RWPE2 (cell line): ENCODE measurements at regions not wholly inside any gene's neighbourhood (a gene's known extent, or its start where the extent isn't known, plus 50 kb on each side); places are given as distances from the start of the nearest gene placed in this dataset.
"Not testable (repeated sequence)": the region's sequence is repeated elsewhere in the genome, so short reads cannot be mapped to it uniquely, and the experiment has no call there.

ENCODE experiments used
- ATAC-seq: fragments of 200-7000 bp; cut with Tn5 transposase; 3 replicates; pipeline ENCODE4 v1.9.1; 2021; ENCODE audit warnings: low read depth
- DNase-seq: peaks from one replicate; pipeline ENCODE4 v3.0.0-alpha.2; 2020; ENCODE audit warnings: low spot score
- H3K27ac ChIP-seq: fragments of 450-650 bp; 2 replicates; pipeline ENCODE4 v1.5.1; 2017; ENCODE audit warnings: mild to moderate bottlenecking; ENCODE audit not compliant: poor library complexity, severe bottlenecking
- H3K27me3 ChIP-seq: fragments of 250-450 bp; sonication (Bioruptor Pico); 2 replicates; pipeline ENCODE4 v1.5.1; 2021; ENCODE audit warnings: mild to moderate bottlenecking, moderate library complexity; ENCODE audit not compliant: insufficient read depth, poor library complexity, severe bottlenecking
- H3K36me3 ChIP-seq: fragments of 250-450 bp; sonication (Bioruptor Pico); 2 replicates; pipeline ENCODE4 v1.5.1; 2020; ENCODE audit warnings: low read depth, mild to moderate bottlenecking, moderate library complexity
- H3K4me1 ChIP-seq: fragments of 250-450 bp; sonication (Bioruptor Pico); 2 replicates; pipeline ENCODE4 v1.5.1; 2021; ENCODE audit warnings: mild to moderate bottlenecking, moderate library complexity; ENCODE audit not compliant: insufficient read depth, poor library complexity, severe bottlenecking
- H3K4me3 ChIP-seq: fragments of 250-450 bp; sonication (Bioruptor Pico); 2 replicates; pipeline ENCODE4 v1.5.1; 2021; ENCODE audit warnings: mild to moderate bottlenecking, moderate library complexity; ENCODE audit not compliant: severe bottlenecking
- H3K9me3 ChIP-seq: fragments of 250-450 bp; sonication (Bioruptor Pico); 2 replicates; pipeline ENCODE4 v1.5.1; 2021; ENCODE audit warnings: mild to moderate bottlenecking, moderate library complexity; ENCODE audit not compliant: severe bottlenecking
- CTCF ChIP-seq: fragments of 450-650 bp; IDR thresholded peaks from one replicate; pipeline ENCODE4 v1.5.1; 2017; ENCODE audit warnings: mild to moderate bottlenecking, moderate library complexity; ENCODE audit not compliant: poor library complexity, severe bottlenecking

GRCh38 chr14:30016002-30016401 lies 88.4 kb upstream of the PRKD1 start:
- H3K27me3 ChIP-seq, result peaks cover 13% of the 10 kb centered on the region
- H3K36me3 ChIP-seq, result no peaks in the 10 kb centered on the region
- TF ChIP-seq CTCF, result no peak
- H3K4me1 ChIP-seq, result no peaks in the 10 kb centered on the region
- H3K4me3 ChIP-seq, result no peak overlapping the region
- DNase-seq (no peak), ATAC-seq (no peak)
- H3K9me3 ChIP-seq, result no peaks in the 10 kb centered on the region
- H3K27ac ChIP-seq, result no peak overlapping the region

- H3K9me3 ChIP-seq, result no peaks in the 10 kb centered on the region
- H3K27ac ChIP-seq, result no peak overlapping the region
- ATAC-seq, result no peak
- DNase-seq, result no peak
- no peaks in the 10 kb centered on the region for H3K4me1 ChIP-seq
- no peak for TF ChIP-seq CTCF
- peaks cover 11% of the 10 kb centered on the region for H3K27me3 ChIP-seq
- H3K4me3 ChIP-seq, result no peak overlapping the region
- no peaks in the 10 kb centered on the region for H3K36me3 ChIP-seq
Measured at GRCh38 chr14:30017370-30017993, 89.8 kb upstream of the PRKD1 start.

- no peak for ATAC-seq
Measured at GRCh38 chr14:30020271-30020670, 92.6 kb upstream of the PRKD1 start.

GRCh38 chr14:30020687-30021086 lies 93.0 kb upstream of the PRKD1 start:
- H3K9me3 ChIP-seq, result no peaks in the 10 kb centered on the region
- H3K4me3 ChIP-seq, result no peak overlapping the region
- H3K27me3 ChIP-seq, result peaks cover 11% of the 10 kb centered on the region
- ATAC-seq (no peak), DNase-seq (no peak)
- no peaks in the 10 kb centered on the region for H3K4me1 ChIP-seq
- TF ChIP-seq CTCF, result no peak
- no peaks in the 10 kb centered on the region for H3K36me3 ChIP-seq
- no peak overlapping the region for H3K27ac ChIP-seq

More at GRCh38 chr14:30020271-30020670, 92.6 kb upstream of the PRKD1 start:
- H3K27me3 ChIP-seq, result peaks cover 11% of the 10 kb centered on the region
- TF ChIP-seq CTCF, result no peak
- H3K36me3 ChIP-seq, result no peaks in the 10 kb centered on the region
- no peak overlapping the region for H3K4me3 ChIP-seq
- H3K27ac ChIP-seq, result no peak overlapping the region
- H3K9me3 ChIP-seq, result no peaks in the 10 kb centered on the region
- H3K4me1 ChIP-seq, result no peaks in the 10 kb centered on the region
- no peak for DNase-seq

GRCh38 chr14:30023350-30023749 lies 95.7 kb upstream of the PRKD1 start:
- peaks cover 11% of the 10 kb centered on the region for H3K27me3 ChIP-seq
- H3K27ac ChIP-seq, ATAC-seq, H3K36me3 ChIP-seq, H3K4me3 ChIP-seq, H3K9me3 ChIP-seq, H3K4me1 ChIP-seq, DNase-seq: not testable (repeated sequence)
